HEK293 (cell line): ENCODE measurements at regions not wholly inside any gene's neighbourhood (a gene's known extent, or its start where the extent isn't known, plus 50 kb on each side); places are given as distances from the start of the nearest gene placed in this dataset.

ENCODE experiments used
- CTCF ChIP-seq: fragments of 450-650 bp; formaldehyde crosslinking; IDR thresholded peaks from 2 replicates; pipeline ENCODE4 v1.5.1; 2016; ENCODE audit warnings: missing biosample characterization, missing genetic modification characterization
- TCF7L2 ChIP-seq: IDR thresholded peaks from 2 replicates; pipeline ENCODE4 v1.6.1; 2011; ENCODE audit warnings: low read depth, mild to moderate bottlenecking, inconsistent platforms, low read length, moderate library complexity, borderline replicate concordance
- ZBTB7A ChIP-seq: fragments of 450-650 bp; formaldehyde crosslinking; IDR thresholded peaks from 2 replicates; pipeline ENCODE4 v1.5.1; 2016; ENCODE audit warnings: low read depth, missing biosample characterization, missing genetic modification characterization
- ZNF362 ChIP-seq: fragments of 450-650 bp; formaldehyde crosslinking; IDR thresholded peaks from 2 replicates; pipeline ENCODE4 v1.5.1; 2016; ENCODE audit warnings: missing biosample characterization, missing genetic modification characterization
- ZSCAN5A ChIP-seq: fragments of 450-650 bp; formaldehyde crosslinking; IDR thresholded peaks from 2 replicates; pipeline ENCODE4 v1.5.1; 2016; ENCODE audit warnings: missing biosample characterization, missing genetic modification characterization

GRCh38 chr20:52469128-52469527 lies 277.5 kb upstream of the ZFP64 start:
- TF ChIP-seq ZSCAN5A (no peak), TCF7L2 (no peak), ZNF362 (no peak), ZBTB7A (tag by site-specific recombination) (no peak), CTCF (tag by site-specific recombination) (no peak)
